ENCODE measurements at regions not wholly inside any gene's neighbourhood (a gene's known extent, or its start where the extent isn't known, plus 50 kb on each side); places are given as distances from the start of the nearest gene placed in this dataset.

GRCh38 chrX:122907375-122907774 is 276.7 kb upstream of the GRIA3 start:
- H3K27ac ChIP-seq (ENCODE audit: low read depth in 1 of 2, low read length in 2 of 2): no peak overlapping the region
- 100% methylated on average over 1 of the region's 1 CpG for WGBS (ENCODE audit: insufficient coverage)
- DNase-seq: no peak
- no peaks in the 10 kb centered on the region for H3K27me3 Mint-ChIP-seq (ENCODE audit: low read depth in 3 of 3)
- no peaks in the 10 kb centered on the region for H3K4me1 Mint-ChIP-seq
- H3K36me3 Mint-ChIP-seq: no peaks in the 10 kb centered on the region
- no peaks in the 10 kb centered on the region for H4K20me1 ChIP-seq (ENCODE audit: insufficient read depth, low read length)
- H3K4me3 Mint-ChIP-seq: no peak overlapping the region
- H3K27me3 ChIP-seq (ENCODE audit: control insufficient read depth in 2 of 2, insufficient read depth in 2 of 2, low read length in 2 of 2): no peaks in the 10 kb centered on the region
- no peak overlapping the region for H3K9ac ChIP-seq (ENCODE audit: insufficient read depth, low read length, poor library complexity, severe bottlenecking)
- no peak overlapping the region for H3K27ac Mint-ChIP-seq
- TF ChIP-seq, protein P1, sequence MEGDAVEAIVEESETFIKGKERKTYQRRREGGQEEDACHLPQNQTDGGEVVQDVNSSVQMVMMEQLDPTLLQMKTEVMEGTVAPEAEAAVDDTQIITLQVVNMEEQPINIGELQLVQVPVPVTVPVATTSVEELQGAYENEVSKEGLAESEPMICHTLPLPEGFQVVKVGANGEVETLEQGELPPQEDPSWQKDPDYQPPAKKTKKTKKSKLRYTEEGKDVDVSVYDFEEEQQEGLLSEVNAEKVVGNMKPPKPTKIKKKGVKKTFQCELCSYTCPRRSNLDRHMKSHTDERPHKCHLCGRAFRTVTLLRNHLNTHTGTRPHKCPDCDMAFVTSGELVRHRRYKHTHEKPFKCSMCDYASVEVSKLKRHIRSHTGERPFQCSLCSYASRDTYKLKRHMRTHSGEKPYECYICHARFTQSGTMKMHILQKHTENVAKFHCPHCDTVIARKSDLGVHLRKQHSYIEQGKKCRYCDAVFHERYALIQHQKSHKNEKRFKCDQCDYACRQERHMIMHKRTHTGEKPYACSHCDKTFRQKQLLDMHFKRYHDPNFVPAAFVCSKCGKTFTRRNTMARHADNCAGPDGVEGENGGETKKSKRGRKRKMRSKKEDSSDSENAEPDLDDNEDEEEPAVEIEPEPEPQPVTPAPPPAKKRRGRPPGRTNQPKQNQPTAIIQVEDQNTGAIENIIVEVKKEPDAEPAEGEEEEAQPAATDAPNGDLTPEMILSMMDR (IDR thresholded peaks at IDR 0.05): no peak
- H3K9me3 ChIP-seq (replicated peaks in 1 of 2; ENCODE audit: control insufficient read depth in 1 of 2, insufficient read depth in 1 of 2, low read length in 2 of 2): peaks cover 7 to 23% of the 10 kb centered on the region in 2 donors
- H3K4me3 ChIP-seq (replicated peaks in 1 of 3; ENCODE audit: low read depth in 2 of 3, low read length in 3 of 3): no peak overlapping the region
- H3K4me1 ChIP-seq (ENCODE audit: control insufficient read depth in 1 of 2, insufficient read depth in 2 of 2, low read length in 2 of 2): no peaks in the 10 kb centered on the region
- H3K9me3 Mint-ChIP-seq: peaks cover 0 to 14% (median 10%) of the 10 kb centered on the region in 7 donors
- no peak overlapping the region for H2AFZ ChIP-seq (ENCODE audit: insufficient read depth, low read depth, low read length, poor library complexity, severe bottlenecking)
- no peak overlapping the region for H3K4me2 ChIP-seq (replicated peaks; ENCODE audit: extremely low read depth, low read length, poor library complexity, severe bottlenecking)
- H3K36me3 ChIP-seq (replicated peaks in 1 of 2; ENCODE audit: control insufficient read depth in 1 of 2, insufficient read depth in 2 of 2, low read length in 2 of 2): no peaks in the 10 kb centered on the region
- no peaks in the 10 kb centered on the region for H3K79me2 ChIP-seq (ENCODE audit: insufficient read depth, low read length)
- intact Hi-C loops (cut with micrococcal nuclease): no loop called here

GRCh38 chrX:122910697-122911096 is 273.4 kb upstream of the GRIA3 start:
- Histone ChIP-seq H3K36me3 (replicated peaks in 1 of 2; ENCODE audit: control insufficient read depth in 1 of 2, insufficient read depth in 2 of 2, low read length in 2 of 2) (no peaks in the 10 kb centered on the region), H3K27ac (ENCODE audit: low read depth in 1 of 2, low read length in 2 of 2) (no peak overlapping the region), H3K9me3 (replicated peaks in 1 of 2; ENCODE audit: control insufficient read depth in 1 of 2, insufficient read depth in 1 of 2, low read length in 2 of 2) (peaks cover 21 to 30% of the 10 kb centered on the region in 2 donors), H3K4me3 (replicated peaks in 1 of 3; ENCODE audit: low read depth in 2 of 3, low read length in 3 of 3) (no peak overlapping the region), H3K9ac (ENCODE audit: insufficient read depth, low read length, poor library complexity, severe bottlenecking) (no peak overlapping the region), H2AFZ (ENCODE audit: insufficient read depth, low read depth, low read length, poor library complexity, severe bottlenecking) (no peak overlapping the region), H3K27me3 (ENCODE audit: control insufficient read depth in 2 of 2, insufficient read depth in 2 of 2, low read length in 2 of 2) (no peaks in the 10 kb centered on the region), H3K4me1 (ENCODE audit: control insufficient read depth in 1 of 2, insufficient read depth in 2 of 2, low read length in 2 of 2) (no peaks in the 10 kb centered on the region), H3K79me2 (ENCODE audit: insufficient read depth, low read length) (no peaks in the 10 kb centered on the region), H3K4me2 (replicated peaks; ENCODE audit: extremely low read depth, low read length, poor library complexity, severe bottlenecking) (no peak overlapping the region), H4K20me1 (ENCODE audit: insufficient read depth, low read length) (no peaks in the 10 kb centered on the region)
- intact Hi-C loops (cut with micrococcal nuclease): no loop called here
- H3K36me3 Mint-ChIP-seq: no peaks in the 10 kb centered on the region
- no peak for DNase-seq
- H3K4me3 Mint-ChIP-seq: no peak overlapping the region
- H3K27ac Mint-ChIP-seq: no peak overlapping the region
- TF ChIP-seq, protein P1 (IDR thresholded peaks at IDR 0.05): no peak
- H3K4me1 Mint-ChIP-seq: no peaks in the 10 kb centered on the region
- no CpG with 5 or more reads among the region's 2 CpGs for WGBS (ENCODE audit: insufficient coverage)
- no peaks in the 10 kb centered on the region for H3K27me3 Mint-ChIP-seq (ENCODE audit: low read depth in 3 of 3)
- peaks cover 6 to 21% (median 12%) of the 10 kb centered on the region in 7 donors for H3K9me3 Mint-ChIP-seq

All from CD14-positive monocyte (primary cell).